ENCODE measurements at regions not wholly inside any gene's neighbourhood (a gene's known extent, or its start where the extent isn't known, plus 50 kb on each side); places are given as distances from the start of the nearest gene placed in this dataset.

DNA sequence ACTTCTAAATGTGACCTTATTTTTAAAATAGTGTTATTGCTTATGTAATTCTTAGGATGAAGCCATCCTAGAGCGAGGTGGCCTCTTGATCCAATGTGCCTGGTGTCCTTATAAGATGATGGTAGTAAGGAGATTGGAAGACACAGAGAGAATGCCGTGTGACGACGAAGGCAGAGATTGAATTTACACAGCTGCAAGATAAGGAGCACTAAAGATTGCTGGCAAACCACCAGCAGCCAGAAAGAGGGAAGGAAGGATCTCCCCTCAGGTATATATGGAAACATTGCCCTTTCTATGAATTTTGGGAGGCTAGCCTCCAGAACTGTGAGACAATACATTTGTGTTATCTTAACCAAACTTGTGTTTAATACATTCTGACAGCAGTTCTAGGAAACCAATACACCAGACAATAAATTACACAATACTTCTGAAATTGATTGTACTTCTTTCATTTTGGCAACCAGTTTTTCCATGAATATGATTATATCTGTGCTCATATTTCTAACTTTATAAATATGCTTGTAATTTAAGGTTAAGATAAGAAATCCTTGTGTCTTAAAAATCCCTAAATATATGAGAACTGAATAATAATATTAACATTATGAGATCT, 86.3 kb upstream of the VPREB1 start:
- TF ChIP-seq POLR2A (IDR thresholded peaks at IDR 0.05), result no peak
- TF ChIP-seq, protein P1, sequence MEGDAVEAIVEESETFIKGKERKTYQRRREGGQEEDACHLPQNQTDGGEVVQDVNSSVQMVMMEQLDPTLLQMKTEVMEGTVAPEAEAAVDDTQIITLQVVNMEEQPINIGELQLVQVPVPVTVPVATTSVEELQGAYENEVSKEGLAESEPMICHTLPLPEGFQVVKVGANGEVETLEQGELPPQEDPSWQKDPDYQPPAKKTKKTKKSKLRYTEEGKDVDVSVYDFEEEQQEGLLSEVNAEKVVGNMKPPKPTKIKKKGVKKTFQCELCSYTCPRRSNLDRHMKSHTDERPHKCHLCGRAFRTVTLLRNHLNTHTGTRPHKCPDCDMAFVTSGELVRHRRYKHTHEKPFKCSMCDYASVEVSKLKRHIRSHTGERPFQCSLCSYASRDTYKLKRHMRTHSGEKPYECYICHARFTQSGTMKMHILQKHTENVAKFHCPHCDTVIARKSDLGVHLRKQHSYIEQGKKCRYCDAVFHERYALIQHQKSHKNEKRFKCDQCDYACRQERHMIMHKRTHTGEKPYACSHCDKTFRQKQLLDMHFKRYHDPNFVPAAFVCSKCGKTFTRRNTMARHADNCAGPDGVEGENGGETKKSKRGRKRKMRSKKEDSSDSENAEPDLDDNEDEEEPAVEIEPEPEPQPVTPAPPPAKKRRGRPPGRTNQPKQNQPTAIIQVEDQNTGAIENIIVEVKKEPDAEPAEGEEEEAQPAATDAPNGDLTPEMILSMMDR (IDR thresholded peaks at IDR 0.05), result no peak

All from lower leg skin (tissue), 3 donors.